ENCODE measurements at regions not wholly inside any gene's neighbourhood (a gene's known extent, or its start where the extent isn't known, plus 50 kb on each side); places are given as distances from the start of the nearest gene placed in this dataset.

GRCh38 chr18:52008330-52008729 lies 331.7 kb upstream of the DCC start:
- H3K27me3 Mint-ChIP-seq (ENCODE audit: unreplicated experiment): peaks cover 2% of the 10 kb centered on the region
- H3K36me3 Mint-ChIP-seq (ENCODE audit: low read depth, unreplicated experiment): no peaks in the 10 kb centered on the region
- DNase-seq (ENCODE audit: low spot score): no peak
- H3K4me3 Mint-ChIP-seq (ENCODE audit: unreplicated experiment): no peak overlapping the region
- no peaks in the 10 kb centered on the region for H3K4me1 Mint-ChIP-seq (ENCODE audit: unreplicated experiment)
- no peaks in the 10 kb centered on the region for H3K9me3 Mint-ChIP-seq (ENCODE audit: unreplicated experiment)
- TF ChIP-seq, protein P1, sequence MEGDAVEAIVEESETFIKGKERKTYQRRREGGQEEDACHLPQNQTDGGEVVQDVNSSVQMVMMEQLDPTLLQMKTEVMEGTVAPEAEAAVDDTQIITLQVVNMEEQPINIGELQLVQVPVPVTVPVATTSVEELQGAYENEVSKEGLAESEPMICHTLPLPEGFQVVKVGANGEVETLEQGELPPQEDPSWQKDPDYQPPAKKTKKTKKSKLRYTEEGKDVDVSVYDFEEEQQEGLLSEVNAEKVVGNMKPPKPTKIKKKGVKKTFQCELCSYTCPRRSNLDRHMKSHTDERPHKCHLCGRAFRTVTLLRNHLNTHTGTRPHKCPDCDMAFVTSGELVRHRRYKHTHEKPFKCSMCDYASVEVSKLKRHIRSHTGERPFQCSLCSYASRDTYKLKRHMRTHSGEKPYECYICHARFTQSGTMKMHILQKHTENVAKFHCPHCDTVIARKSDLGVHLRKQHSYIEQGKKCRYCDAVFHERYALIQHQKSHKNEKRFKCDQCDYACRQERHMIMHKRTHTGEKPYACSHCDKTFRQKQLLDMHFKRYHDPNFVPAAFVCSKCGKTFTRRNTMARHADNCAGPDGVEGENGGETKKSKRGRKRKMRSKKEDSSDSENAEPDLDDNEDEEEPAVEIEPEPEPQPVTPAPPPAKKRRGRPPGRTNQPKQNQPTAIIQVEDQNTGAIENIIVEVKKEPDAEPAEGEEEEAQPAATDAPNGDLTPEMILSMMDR (IDR thresholded peaks at IDR 0.05; ENCODE audit: unreplicated experiment): no peak
- no peak overlapping the region for H3K27ac Mint-ChIP-seq (ENCODE audit: unreplicated experiment)

DNA sequence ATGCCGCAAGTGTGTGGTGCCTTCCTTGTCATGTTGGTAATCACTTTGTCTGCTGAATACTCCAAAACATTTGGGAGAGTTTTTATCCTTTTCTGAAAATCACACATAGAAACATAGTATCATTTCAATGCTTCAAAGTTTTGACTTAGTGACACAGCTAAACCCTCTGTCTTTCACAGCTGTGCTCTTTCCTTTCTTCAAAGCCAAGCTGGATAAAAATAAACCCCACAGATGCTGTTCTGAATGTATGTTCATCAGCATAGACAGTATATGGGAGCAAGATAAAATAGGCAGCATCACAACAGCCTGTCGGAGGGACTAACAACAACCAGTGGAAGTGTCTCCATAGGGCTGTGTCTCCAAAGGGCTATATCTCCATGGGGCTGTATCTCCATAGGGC lies 331.3 kb upstream of the DCC start:
- TF ChIP-seq, protein P1 (IDR thresholded peaks at IDR 0.05; ENCODE audit: unreplicated experiment): no peak
- Mint-ChIP-seq H3K36me3 (ENCODE audit: low read depth, unreplicated experiment) (no peaks in the 10 kb centered on the region), H3K27me3 (ENCODE audit: unreplicated experiment) (peaks cover 2% of the 10 kb centered on the region)

GRCh38 chr18:52009958-52010357 lies 330.0 kb upstream of the DCC start:
- no peaks in the 10 kb centered on the region for H3K4me1 Mint-ChIP-seq (ENCODE audit: unreplicated experiment)
- no peak for DNase-seq (ENCODE audit: low spot score)
- no peaks in the 10 kb centered on the region for H3K36me3 Mint-ChIP-seq (ENCODE audit: low read depth, unreplicated experiment)
- TF ChIP-seq, protein P1 (IDR thresholded peaks at IDR 0.05; ENCODE audit: unreplicated experiment): no peak
- no peak overlapping the region for H3K4me3 Mint-ChIP-seq (ENCODE audit: unreplicated experiment)
- H3K9me3 Mint-ChIP-seq (ENCODE audit: unreplicated experiment): no peaks in the 10 kb centered on the region
- H3K27ac Mint-ChIP-seq (ENCODE audit: unreplicated experiment): no peak overlapping the region
- peaks cover 1% of the 10 kb centered on the region for H3K27me3 Mint-ChIP-seq (ENCODE audit: unreplicated experiment)

More for the DNA sequence above, 331.3 kb upstream of the DCC start:
- no peaks in the 10 kb centered on the region for H3K4me1 Mint-ChIP-seq (ENCODE audit: unreplicated experiment)
- H3K27ac Mint-ChIP-seq (ENCODE audit: unreplicated experiment): no peak overlapping the region
- no peak for DNase-seq (ENCODE audit: low spot score)
- H3K4me3 Mint-ChIP-seq (ENCODE audit: unreplicated experiment): no peak overlapping the region
- no peaks in the 10 kb centered on the region for H3K9me3 Mint-ChIP-seq (ENCODE audit: unreplicated experiment)

- no peak for DNase-seq (ENCODE audit: low spot score)
- TF ChIP-seq, protein P1 (IDR thresholded peaks at IDR 0.05; ENCODE audit: unreplicated experiment): no peak
- no peaks in the 10 kb centered on the region for H3K9me3 Mint-ChIP-seq (ENCODE audit: unreplicated experiment)
- H3K4me3 Mint-ChIP-seq (ENCODE audit: unreplicated experiment): no peak overlapping the region
- H3K27ac Mint-ChIP-seq (ENCODE audit: unreplicated experiment): no peak overlapping the region
- H3K36me3 Mint-ChIP-seq (ENCODE audit: low read depth, unreplicated experiment): no peaks in the 10 kb centered on the region
- no peaks in the 10 kb centered on the region for H3K27me3 Mint-ChIP-seq (ENCODE audit: unreplicated experiment)
- H3K4me1 Mint-ChIP-seq (ENCODE audit: unreplicated experiment): no peaks in the 10 kb centered on the region
Observed at GRCh38 chr18:52045946-52046675, 293.9 kb upstream of the DCC start.

GRCh38 chr18:52046842-52047241 lies 293.2 kb upstream of the DCC start:
- Mint-ChIP-seq H3K27ac (ENCODE audit: unreplicated experiment) (no peak overlapping the region), H3K4me1 (ENCODE audit: unreplicated experiment) (no peaks in the 10 kb centered on the region), H3K4me3 (ENCODE audit: unreplicated experiment) (no peak overlapping the region), H3K9me3 (ENCODE audit: unreplicated experiment) (no peaks in the 10 kb centered on the region), H3K36me3 (ENCODE audit: low read depth, unreplicated experiment) (no peaks in the 10 kb centered on the region), H3K27me3 (ENCODE audit: unreplicated experiment) (no peaks in the 10 kb centered on the region)
- TF ChIP-seq, protein P1 (IDR thresholded peaks at IDR 0.05; ENCODE audit: unreplicated experiment): no peak
- DNase-seq (ENCODE audit: low spot score): no peak

Measured in endothelial cell (in vitro differentiated cells).